ENCODE measurements at regions not wholly inside any gene's neighbourhood (a gene's known extent, or its start where the extent isn't known, plus 50 kb on each side); places are given as distances from the start of the nearest gene placed in this dataset.

DNA sequence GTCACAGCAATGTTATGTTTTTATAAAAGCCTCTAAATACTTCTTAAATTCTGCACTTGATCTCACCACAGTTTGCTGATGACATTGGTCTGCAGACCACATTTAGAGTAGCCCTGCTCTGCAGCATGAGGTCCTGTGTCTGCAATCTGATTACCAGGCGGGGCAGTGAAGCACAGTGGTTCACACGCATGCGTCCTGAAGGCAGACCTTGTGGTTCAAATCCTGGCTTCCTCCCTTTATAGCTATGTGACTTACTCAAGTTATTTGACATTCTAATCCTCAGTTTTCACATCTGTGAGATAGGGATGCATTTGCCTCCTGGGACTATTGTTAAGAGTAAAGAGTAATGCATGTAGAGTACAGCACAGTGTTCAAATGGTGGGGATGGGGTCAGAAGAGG is 50.3 kb downstream of the BMAL2 start:
- H3K9me3 ChIP-seq: no peaks in the 10 kb centered on the region
- H3K27me3 ChIP-seq: no peaks in the 10 kb centered on the region
- no peak overlapping the region for H3K4me3 ChIP-seq
- no peaks in the 10 kb centered on the region for H3K4me1 ChIP-seq
- no peak for DNase-seq
- no peaks in the 10 kb centered on the region for H3K36me3 ChIP-seq
- TF ChIP-seq, protein P1, sequence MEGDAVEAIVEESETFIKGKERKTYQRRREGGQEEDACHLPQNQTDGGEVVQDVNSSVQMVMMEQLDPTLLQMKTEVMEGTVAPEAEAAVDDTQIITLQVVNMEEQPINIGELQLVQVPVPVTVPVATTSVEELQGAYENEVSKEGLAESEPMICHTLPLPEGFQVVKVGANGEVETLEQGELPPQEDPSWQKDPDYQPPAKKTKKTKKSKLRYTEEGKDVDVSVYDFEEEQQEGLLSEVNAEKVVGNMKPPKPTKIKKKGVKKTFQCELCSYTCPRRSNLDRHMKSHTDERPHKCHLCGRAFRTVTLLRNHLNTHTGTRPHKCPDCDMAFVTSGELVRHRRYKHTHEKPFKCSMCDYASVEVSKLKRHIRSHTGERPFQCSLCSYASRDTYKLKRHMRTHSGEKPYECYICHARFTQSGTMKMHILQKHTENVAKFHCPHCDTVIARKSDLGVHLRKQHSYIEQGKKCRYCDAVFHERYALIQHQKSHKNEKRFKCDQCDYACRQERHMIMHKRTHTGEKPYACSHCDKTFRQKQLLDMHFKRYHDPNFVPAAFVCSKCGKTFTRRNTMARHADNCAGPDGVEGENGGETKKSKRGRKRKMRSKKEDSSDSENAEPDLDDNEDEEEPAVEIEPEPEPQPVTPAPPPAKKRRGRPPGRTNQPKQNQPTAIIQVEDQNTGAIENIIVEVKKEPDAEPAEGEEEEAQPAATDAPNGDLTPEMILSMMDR (IDR thresholded peaks at IDR 0.05): no peak
- H3K27ac ChIP-seq: no peak overlapping the region

DNA sequence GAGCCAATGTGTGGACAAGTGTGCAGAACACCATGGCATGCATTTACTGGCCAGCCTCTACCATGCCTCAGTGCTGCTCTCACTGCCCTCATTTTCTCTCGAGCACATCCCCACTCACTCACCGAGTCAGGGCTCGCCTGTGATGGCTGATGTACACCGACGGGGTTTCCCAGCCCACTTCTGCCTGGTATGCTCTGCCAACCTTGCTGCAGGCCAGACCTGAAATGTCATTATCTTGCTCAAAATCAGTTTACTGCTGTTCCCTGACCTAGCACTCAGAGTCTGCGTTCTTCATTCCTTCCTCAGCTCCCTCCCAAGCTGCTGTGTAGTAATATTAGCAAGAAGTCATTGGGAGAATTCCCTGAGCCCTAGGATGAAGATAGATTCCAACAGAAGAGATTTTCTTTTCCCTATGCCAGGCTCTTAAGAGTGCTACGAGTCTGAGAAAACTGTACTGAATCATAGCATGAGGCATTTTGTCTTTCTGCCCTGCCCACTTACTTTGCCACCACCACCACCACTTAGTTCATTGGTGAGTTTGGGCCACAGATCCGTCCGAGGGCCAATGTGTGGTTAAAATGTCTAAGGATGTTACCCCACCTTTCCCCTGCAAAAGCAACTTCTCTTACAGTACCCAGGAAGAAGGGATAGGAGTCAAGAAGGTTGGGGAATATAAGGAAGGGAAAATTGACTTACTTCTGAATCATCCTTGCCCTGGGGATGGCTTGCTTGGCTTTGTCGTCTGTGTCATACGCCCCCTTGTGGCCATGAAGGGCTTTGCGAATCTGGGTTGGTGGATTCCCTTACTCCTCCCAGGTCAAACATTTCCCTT is 51.0 kb downstream of the BMAL2 start:
- TF ChIP-seq POLR2A (IDR thresholded peaks at IDR 0.05): no peak
- TF ChIP-seq, protein P1 (IDR thresholded peaks at IDR 0.05): peak; percentile 45 to 87 (median 68)
- DNase-seq: peak; percentile 61 to 91 (median 75)
- Histone ChIP-seq H3K4me3 (no peak overlapping the region), H3K36me3 (no peaks in the 10 kb centered on the region), H3K27me3 (no peaks in the 10 kb centered on the region), H3K9me3 (no peaks in the 10 kb centered on the region), H3K27ac (no peak overlapping the region), H3K4me1 (no peaks in the 10 kb centered on the region)

DNA sequence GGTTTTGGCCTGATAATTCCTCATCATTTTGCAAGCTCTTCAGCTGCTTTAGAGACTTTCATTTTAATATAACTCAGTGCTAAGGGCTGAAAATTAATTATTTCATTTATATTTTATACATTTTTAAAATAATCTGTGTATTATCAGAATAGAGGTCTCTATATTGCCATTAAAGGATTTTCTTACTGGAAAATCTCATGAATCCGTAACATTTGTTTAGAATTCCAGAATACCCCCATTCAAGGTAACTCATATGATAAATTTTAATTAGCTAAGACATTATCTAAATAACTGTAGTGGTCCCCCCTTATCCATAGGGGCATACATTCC is 51.6 kb downstream of the BMAL2 start:
- Histone ChIP-seq H3K4me1 (no peaks in the 10 kb centered on the region), H3K9me3 (no peaks in the 10 kb centered on the region), H3K36me3 (no peaks in the 10 kb centered on the region), H3K4me3 (no peak overlapping the region), H3K27ac (no peak overlapping the region), H3K27me3 (no peaks in the 10 kb centered on the region)
- no peak for TF ChIP-seq POLR2A (IDR thresholded peaks at IDR 0.05)
- TF ChIP-seq, protein P1 (IDR thresholded peaks at IDR 0.05): no peak
- no peak for DNase-seq

DNA sequence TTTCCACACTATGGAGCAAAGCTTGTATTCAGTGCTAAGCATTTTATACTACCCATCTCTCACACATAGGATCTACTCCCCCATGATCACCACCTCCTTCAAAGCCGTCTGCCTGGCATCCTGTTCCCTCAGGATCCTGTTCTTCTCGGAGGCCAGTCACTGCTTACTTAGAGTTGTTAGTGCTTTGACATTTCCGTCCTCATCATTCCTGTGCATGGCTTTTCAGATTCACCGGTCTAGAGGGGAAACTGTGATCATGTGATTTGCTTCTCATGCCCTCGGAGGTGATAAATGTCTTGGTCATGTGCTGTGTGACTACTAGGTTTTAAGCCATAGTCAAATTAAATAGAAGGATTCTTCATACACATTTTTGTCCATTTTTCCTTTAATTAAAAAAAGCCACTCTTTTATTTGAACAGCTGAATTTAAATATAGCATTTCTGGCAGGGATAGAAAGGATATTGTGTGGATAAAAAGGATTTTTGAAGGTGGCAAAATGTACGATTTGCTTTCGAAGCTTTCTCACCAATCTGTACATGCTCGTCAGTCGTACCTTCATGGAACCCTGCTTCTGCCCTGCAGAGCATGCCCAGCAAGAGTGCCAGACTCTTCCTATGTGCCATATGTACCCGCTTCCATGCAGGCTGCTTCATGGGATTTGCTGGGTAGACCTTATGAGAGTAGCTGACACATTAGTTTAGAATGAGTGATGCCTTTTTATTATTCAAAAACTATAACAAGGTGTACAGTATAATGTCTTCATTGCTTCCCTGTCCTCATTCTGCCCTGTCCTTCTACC is 53.3 kb downstream of the BMAL2 start:
- Histone ChIP-seq H3K9me3 (no peaks in the 10 kb centered on the region), H3K27me3 (no peaks in the 10 kb centered on the region), H3K36me3 (no peaks in the 10 kb centered on the region), H3K4me3 (no peak overlapping the region), H3K27ac (no peak overlapping the region), H3K4me1 (no peaks in the 10 kb centered on the region)
- no peak for DNase-seq
- no peak for TF ChIP-seq POLR2A (IDR thresholded peaks at IDR 0.05)
- TF ChIP-seq, protein P1 (IDR thresholded peaks at IDR 0.05): no peak

DNA sequence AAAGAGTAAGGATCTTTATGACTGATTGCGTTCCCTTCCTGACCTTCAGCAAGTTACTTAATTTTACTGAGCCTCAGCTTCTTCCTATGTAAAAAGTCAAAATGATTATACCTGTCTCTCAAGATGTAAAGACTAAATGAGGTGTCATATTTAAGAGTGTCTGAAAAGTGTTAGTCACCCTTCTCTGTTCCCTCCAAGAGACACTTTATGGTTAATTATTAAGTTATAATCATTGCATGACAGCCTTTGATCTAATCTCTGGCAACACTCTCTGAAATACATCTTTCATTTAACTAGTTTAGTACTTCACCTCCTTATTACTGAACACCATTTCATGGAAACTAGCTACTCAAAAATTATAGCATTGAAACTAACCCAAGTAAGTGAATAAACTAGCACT is 54.8 kb downstream of the BMAL2 start:
- H3K27me3 ChIP-seq: no peaks in the 10 kb centered on the region
- no peak for TF ChIP-seq POLR2A (IDR thresholded peaks at IDR 0.05)
- TF ChIP-seq, protein P1 (IDR thresholded peaks at IDR 0.05): no peak
- no peaks in the 10 kb centered on the region for H3K9me3 ChIP-seq
- no peak overlapping the region for H3K27ac ChIP-seq
- no peak for DNase-seq
- no peaks in the 10 kb centered on the region for H3K36me3 ChIP-seq
- H3K4me1 ChIP-seq: no peaks in the 10 kb centered on the region
- no peak overlapping the region for H3K4me3 ChIP-seq
